GM23338 (cell line): ENCODE measurements at regions not wholly inside any gene's neighbourhood (a gene's known extent, or its start where the extent isn't known, plus 50 kb on each side); places are given as distances from the start of the nearest gene placed in this dataset.

Source experiments
- ATAC-seq: fragments of 200-7000 bp; cut with Tn5 transposase; 3 replicates; pipeline ENCODE4 v1.9.1; 2020
- DNase-seq: peaks from one replicate; pipeline ENCODE4 v3.0.0-alpha.2; 2015; ENCODE audit warnings: low spot score
- H2AFZ ChIP-seq: fragments of 200-600 bp; sonication (generic); 2 replicates; pipeline ENCODE4 v1.8.0; 2016; ENCODE audit warnings: antibody characterized with exemption, mild to moderate bottlenecking, moderate library complexity
- H3F3A ChIP-seq: fragments of 200-600 bp; sonication (generic); replicated peaks from 2 replicates; pipeline ENCODE4 v1.8.0; 2017; ENCODE audit warnings: antibody characterized with exemption, mixed run types, low read depth
- H3K27ac ChIP-seq: fragments of 200-600 bp; sonication (generic); 2 replicates; pipeline ENCODE4 v1.6.1; 2016; ENCODE audit warnings: low read depth
- H3K27me3 ChIP-seq: fragments of 200-600 bp; sonication (generic); 2 replicates; pipeline ENCODE4 v1.8.0; 2016; ENCODE audit warnings: mild to moderate bottlenecking, mixed run types, moderate library complexity; ENCODE audit not compliant: insufficient read depth
- H3K36me3 ChIP-seq: fragments of 200-600 bp; sonication (generic); 2 replicates; pipeline ENCODE4 v1.8.0; 2016; ENCODE audit warnings: mild to moderate bottlenecking; ENCODE audit not compliant: insufficient read depth
- H3K4me1 ChIP-seq: fragments of 200-600 bp; sonication (generic); 2 replicates; pipeline ENCODE4 v1.8.0; 2016; ENCODE audit warnings: mild to moderate bottlenecking, moderate library complexity; ENCODE audit not compliant: insufficient read depth
- H3K4me2 ChIP-seq: fragments of 200-600 bp; sonication (generic); 2 replicates; pipeline ENCODE4 v1.7.1; 2017; ENCODE audit warnings: mixed run types
- H3K4me3 ChIP-seq: fragments of 200-600 bp; sonication (generic); 2 replicates; pipeline ENCODE4 v1.6.1; 2016; ENCODE audit warnings: mixed run types
- H3K79me2 ChIP-seq: fragments of 200-600 bp; sonication (generic); replicated peaks from 2 replicates; pipeline ENCODE4 v1.8.0; 2017; ENCODE audit warnings: mild to moderate bottlenecking; ENCODE audit not compliant: insufficient read depth
- H3K9me2 ChIP-seq: fragments of 200-600 bp; sonication (generic); 2 replicates; pipeline ENCODE4 v1.8.0; 2017; ENCODE audit not compliant: insufficient read depth
- H4K20me1 ChIP-seq: fragments of 200-600 bp; sonication (generic); replicated peaks from 2 replicates; pipeline ENCODE4 v1.8.0; 2017; ENCODE audit warnings: mild to moderate bottlenecking; ENCODE audit not compliant: insufficient read depth
- H3K27ac Mint-ChIP-seq: 2 replicates; pipeline ENCODE4 v1.8.0; 2020; ENCODE audit warnings: inconsistent platforms, mild to moderate bottlenecking, moderate library complexity, mixed read lengths
- H3K27me3 Mint-ChIP-seq: 3 replicates; pipeline ENCODE4 v1.8.0; 2022; ENCODE audit warnings: low read depth, mild to moderate bottlenecking, moderate library complexity, mixed read lengths, inconsistent platforms; ENCODE audit not compliant: insufficient read depth, poor library complexity
- H3K36me3 Mint-ChIP-seq: 3 replicates; pipeline ENCODE4 v1.8.0; 2021; ENCODE audit warnings: low read depth, mild to moderate bottlenecking, inconsistent platforms, moderate library complexity, mixed read lengths
- H3K4me1 Mint-ChIP-seq: 3 replicates; pipeline ENCODE4 v1.8.0; 2020; ENCODE audit warnings: mild to moderate bottlenecking, inconsistent platforms, mixed read lengths
- H3K4me3 Mint-ChIP-seq: 3 replicates; pipeline ENCODE4 v1.8.0; 2021; ENCODE audit warnings: moderate library complexity, mild to moderate bottlenecking, inconsistent platforms, mixed read lengths
- H3K9me3 Mint-ChIP-seq: 3 replicates; pipeline ENCODE4 v1.8.0; 2020; ENCODE audit warnings: moderate library complexity, mild to moderate bottlenecking, inconsistent platforms, mixed read lengths
- CREB1 ChIP-seq: fragments of 250-450 bp; sonication (Bioruptor Pico); IDR thresholded peaks from 2 replicates; pipeline ENCODE4 v1.5.0; 2020; ENCODE audit warnings: low read depth, mild to moderate bottlenecking, moderate library complexity
- EZH2 ChIP-seq: fragments of 200-600 bp; sonication (generic); IDR thresholded peaks from one replicate; pipeline ENCODE4 v1.8.0; 2017; ENCODE audit warnings: antibody characterized with exemption, mild to moderate bottlenecking, low read depth; ENCODE audit not compliant: unreplicated experiment
- NANOG ChIP-seq: IDR thresholded peaks from 2 replicates; pipeline ENCODE4 v1.6.1; 2016; ENCODE audit warnings: antibody characterized with exemption, borderline replicate concordance
- ZNF114 ChIP-seq: fragments of 250-450 bp; sonication (Bioruptor Pico); IDR thresholded peaks from 2 replicates; pipeline ENCODE4 v1.5.0; 2020; ENCODE audit warnings: mild to moderate bottlenecking, moderate library complexity
- TF ChIP-seq, protein P1 (sequence below), 2 experiments: fragments of 200-600 bp in 1 of 2; sonication (generic) in 1 of 2; conservative IDR thresholded peaks; 2 replicates each; pipeline versions ENCODE4 v1.5.1 to v1.6.1; 2016 to 2017; ENCODE audit warnings: antibody characterized with exemption in 2 of 2, low read depth in 2 of 2, mild to moderate bottlenecking in 2 of 2, moderate library complexity in 1 of 2
- TF ChIP-seq, protein P2 (sequence below): fragments of 250-450 bp; sonication (Bioruptor Pico); IDR thresholded peaks from 2 replicates; pipeline ENCODE4 v1.5.0; 2020; ENCODE audit warnings: mild to moderate bottlenecking, moderate library complexity
- TF ChIP-seq, protein P3 (sequence below): IDR thresholded peaks from one replicate; pipeline ENCODE4 v1.6.1; 2018; ENCODE audit warnings: antibody characterized with exemption; ENCODE audit not compliant: unreplicated experiment

DNA sequence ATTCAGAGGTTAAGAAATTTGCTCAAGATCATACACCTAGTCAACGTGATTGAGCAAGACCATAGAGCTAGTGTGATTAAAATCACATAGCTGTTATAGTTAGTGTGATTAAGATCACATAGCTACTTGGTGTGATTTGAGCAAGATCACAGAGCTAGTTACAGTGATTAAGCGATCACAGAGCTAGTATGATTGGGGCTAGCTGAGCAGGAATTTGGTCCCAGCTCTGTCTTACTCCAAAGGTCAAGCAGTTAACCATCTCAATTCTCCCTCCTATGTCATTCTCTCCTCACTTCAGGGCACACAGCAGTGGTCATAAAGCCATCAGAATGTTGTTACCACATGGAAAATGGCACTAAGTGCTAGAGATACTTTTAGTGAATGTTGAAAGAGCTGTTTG lies 158.2 kb downstream of the SPTSSA start:
- Histone ChIP-seq H3K4me1 (0 out of 2 replicates have a peak, but pooled peaks cover 5% of the 10 kb centered on the region), H4K20me1 (no peaks in the 10 kb centered on the region), H3K36me3 (no peaks in the 10 kb centered on the region), H3K79me2 (no peaks in the 10 kb centered on the region), H3K9me2 (no peaks in the 10 kb centered on the region; the same call in 1 of the 2 replicates), H2AFZ (no peak overlapping the region), H3K4me2 (no peak overlapping the region), H3F3A (no peaks in the 10 kb centered on the region), H3K27me3 (no peaks in the 10 kb centered on the region), H3K27ac (no peak overlapping the region), H3K4me3 (no peak overlapping the region)
- H3K4me1 Mint-ChIP-seq, result peaks cover 7% of the 10 kb centered on the region
- DNase-seq, result no peak
- H3K27me3 Mint-ChIP-seq, result peaks cover 12% of the 10 kb centered on the region
- H3K36me3 Mint-ChIP-seq, result peaks cover 5% of the 10 kb centered on the region; the same call in 2 of the 3 replicates
- ATAC-seq, result no peak
- H3K27ac Mint-ChIP-seq, result no peak overlapping the region
- peaks cover 5% of the 10 kb centered on the region; the same call in 2 of the 3 replicates for H3K9me3 Mint-ChIP-seq
- no peak for TF ChIP-seq EZH2
- TF ChIP-seq, protein P1, sequence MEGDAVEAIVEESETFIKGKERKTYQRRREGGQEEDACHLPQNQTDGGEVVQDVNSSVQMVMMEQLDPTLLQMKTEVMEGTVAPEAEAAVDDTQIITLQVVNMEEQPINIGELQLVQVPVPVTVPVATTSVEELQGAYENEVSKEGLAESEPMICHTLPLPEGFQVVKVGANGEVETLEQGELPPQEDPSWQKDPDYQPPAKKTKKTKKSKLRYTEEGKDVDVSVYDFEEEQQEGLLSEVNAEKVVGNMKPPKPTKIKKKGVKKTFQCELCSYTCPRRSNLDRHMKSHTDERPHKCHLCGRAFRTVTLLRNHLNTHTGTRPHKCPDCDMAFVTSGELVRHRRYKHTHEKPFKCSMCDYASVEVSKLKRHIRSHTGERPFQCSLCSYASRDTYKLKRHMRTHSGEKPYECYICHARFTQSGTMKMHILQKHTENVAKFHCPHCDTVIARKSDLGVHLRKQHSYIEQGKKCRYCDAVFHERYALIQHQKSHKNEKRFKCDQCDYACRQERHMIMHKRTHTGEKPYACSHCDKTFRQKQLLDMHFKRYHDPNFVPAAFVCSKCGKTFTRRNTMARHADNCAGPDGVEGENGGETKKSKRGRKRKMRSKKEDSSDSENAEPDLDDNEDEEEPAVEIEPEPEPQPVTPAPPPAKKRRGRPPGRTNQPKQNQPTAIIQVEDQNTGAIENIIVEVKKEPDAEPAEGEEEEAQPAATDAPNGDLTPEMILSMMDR (conservative IDR thresholded peaks at IDR 0.05; ENCODE audit: low read depth in 2 of 2), result no peak
- TF ChIP-seq, protein P2, sequence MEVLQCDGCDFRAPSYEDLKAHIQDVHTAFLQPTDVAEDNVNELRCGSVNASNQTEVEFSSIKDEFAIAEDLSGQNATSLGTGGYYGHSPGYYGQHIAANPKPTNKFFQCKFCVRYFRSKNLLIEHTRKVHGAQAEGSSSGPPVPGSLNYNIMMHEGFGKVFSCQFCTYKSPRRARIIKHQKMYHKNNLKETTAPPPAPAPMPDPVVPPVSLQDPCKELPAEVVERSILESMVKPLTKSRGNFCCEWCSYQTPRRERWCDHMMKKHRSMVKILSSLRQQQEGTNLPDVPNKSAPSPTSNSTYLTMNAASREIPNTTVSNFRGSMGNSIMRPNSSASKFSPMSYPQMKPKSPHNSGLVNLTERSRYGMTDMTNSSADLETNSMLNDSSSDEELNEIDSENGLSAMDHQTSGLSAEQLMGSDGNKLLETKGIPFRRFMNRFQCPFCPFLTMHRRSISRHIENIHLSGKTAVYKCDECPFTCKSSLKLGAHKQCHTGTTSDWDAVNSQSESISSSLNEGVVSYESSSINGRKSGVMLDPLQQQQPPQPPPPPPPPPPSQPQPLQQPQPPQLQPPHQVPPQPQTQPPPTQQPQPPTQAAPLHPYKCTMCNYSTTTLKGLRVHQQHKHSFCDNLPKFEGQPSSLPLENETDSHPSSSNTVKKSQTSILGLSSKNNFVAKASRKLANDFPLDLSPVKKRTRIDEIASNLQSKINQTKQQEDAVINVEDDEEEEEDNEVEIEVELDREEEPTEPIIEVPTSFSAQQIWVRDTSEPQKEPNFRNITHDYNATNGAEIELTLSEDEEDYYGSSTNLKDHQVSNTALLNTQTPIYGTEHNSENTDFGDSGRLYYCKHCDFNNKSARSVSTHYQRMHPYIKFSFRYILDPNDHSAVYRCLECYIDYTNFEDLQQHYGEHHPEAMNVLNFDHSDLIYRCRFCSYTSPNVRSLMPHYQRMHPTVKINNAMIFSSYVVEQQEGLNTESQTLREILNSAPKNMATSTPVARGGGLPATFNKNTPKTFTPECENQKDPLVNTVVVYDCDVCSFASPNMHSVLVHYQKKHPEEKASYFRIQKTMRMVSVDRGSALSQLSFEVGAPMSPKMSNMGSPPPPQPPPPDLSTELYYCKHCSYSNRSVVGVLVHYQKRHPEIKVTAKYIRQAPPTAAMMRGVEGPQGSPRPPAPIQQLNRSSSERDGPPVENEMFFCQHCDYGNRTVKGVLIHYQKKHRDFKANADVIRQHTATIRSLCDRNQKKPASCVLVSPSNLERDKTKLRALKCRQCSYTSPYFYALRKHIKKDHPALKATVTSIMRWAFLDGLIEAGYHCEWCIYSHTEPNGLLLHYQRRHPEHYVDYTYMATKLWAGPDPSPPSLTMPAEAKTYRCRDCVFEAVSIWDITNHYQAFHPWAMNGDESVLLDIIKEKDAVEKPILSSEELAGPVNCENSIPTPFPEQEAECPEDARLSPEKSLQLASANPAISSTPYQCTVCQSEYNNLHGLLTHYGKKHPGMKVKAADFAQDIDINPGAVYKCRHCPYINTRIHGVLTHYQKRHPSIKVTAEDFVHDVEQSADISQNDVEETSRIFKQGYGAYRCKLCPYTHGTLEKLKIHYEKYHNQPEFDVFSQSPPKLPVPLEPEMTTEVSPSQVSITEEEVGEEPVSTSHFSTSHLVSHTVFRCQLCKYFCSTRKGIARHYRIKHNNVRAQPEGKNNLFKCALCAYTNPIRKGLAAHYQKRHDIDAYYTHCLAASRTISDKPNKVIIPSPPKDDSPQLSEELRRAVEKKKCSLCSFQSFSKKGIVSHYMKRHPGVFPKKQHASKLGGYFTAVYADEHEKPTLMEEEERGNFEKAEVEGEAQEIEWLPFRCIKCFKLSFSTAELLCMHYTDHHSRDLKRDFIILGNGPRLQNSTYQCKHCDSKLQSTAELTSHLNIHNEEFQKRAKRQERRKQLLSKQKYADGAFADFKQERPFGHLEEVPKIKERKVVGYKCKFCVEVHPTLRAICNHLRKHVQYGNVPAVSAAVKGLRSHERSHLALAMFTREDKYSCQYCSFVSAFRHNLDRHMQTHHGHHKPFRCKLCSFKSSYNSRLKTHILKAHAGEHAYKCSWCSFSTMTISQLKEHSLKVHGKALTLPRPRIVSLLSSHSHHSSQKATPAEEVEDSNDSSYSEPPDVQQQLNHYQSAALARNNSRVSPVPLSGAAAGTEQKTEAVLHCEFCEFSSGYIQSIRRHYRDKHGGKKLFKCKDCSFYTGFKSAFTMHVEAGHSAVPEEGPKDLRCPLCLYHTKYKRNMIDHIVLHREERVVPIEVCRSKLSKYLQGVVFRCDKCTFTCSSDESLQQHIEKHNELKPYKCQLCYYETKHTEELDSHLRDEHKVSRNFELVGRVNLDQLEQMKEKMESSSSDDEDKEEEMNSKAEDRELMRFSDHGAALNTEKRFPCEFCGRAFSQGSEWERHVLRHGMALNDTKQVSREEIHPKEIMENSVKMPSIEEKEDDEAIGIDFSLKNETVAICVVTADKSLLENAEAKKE (CRISPR knock-in tag), result no peak
- no peak for TF ChIP-seq NANOG
- no peak for TF ChIP-seq CREB1 (CRISPR knock-in tag)
- no peak for TF ChIP-seq ZNF114 (CRISPR knock-in tag)
- TF ChIP-seq, protein P3, sequence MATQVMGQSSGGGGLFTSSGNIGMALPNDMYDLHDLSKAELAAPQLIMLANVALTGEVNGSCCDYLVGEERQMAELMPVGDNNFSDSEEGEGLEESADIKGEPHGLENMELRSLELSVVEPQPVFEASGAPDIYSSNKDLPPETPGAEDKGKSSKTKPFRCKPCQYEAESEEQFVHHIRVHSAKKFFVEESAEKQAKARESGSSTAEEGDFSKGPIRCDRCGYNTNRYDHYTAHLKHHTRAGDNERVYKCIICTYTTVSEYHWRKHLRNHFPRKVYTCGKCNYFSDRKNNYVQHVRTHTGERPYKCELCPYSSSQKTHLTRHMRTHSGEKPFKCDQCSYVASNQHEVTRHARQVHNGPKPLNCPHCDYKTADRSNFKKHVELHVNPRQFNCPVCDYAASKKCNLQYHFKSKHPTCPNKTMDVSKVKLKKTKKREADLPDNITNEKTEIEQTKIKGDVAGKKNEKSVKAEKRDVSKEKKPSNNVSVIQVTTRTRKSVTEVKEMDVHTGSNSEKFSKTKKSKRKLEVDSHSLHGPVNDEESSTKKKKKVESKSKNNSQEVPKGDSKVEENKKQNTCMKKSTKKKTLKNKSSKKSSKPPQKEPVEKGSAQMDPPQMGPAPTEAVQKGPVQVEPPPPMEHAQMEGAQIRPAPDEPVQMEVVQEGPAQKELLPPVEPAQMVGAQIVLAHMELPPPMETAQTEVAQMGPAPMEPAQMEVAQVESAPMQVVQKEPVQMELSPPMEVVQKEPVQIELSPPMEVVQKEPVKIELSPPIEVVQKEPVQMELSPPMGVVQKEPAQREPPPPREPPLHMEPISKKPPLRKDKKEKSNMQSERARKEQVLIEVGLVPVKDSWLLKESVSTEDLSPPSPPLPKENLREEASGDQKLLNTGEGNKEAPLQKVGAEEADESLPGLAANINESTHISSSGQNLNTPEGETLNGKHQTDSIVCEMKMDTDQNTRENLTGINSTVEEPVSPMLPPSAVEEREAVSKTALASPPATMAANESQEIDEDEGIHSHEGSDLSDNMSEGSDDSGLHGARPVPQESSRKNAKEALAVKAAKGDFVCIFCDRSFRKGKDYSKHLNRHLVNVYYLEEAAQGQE, result no peak
- H3K4me3 Mint-ChIP-seq, result no peak overlapping the region
